Ishikawa (cell line): ENCODE measurements at regions not wholly inside any gene's neighbourhood (a gene's known extent, or its start where the extent isn't known, plus 50 kb on each side); places are given as distances from the start of the nearest gene placed in this dataset.

Experiments used
- CEBPB ChIP-seq: IDR thresholded peaks from 2 replicates; pipeline ENCODE4 v1.6.1; 2012
- EGR1 ChIP-seq: IDR thresholded peaks from 2 replicates; pipeline ENCODE4 v1.6.1; 2012
- EP300 ChIP-seq: IDR thresholded peaks from 2 replicates; pipeline ENCODE4 v1.6.1; 2012; ENCODE audit warnings: borderline replicate concordance
- RAD21 ChIP-seq: IDR thresholded peaks from 2 replicates; pipeline ENCODE4 v1.6.1; 2012; ENCODE audit warnings: low read depth
- USF1 ChIP-seq: IDR thresholded peaks from 2 replicates; pipeline ENCODE4 v1.6.1; 2012
- YY1 ChIP-seq: IDR thresholded peaks from 2 replicates; pipeline ENCODE4 v1.6.1; 2012; ENCODE audit warnings: low read depth

GRCh38 chr14:61897300-61897699 is 135.1 kb downstream of the SNAPC1 start:
- TF ChIP-seq RAD21 (no peak), YY1 (no peak), EP300 (no peak), CEBPB (no peak), USF1 (no peak), EGR1 (no peak)
